ENCODE measurements at regions not wholly inside any gene's neighbourhood (a gene's known extent, or its start where the extent isn't known, plus 50 kb on each side); places are given as distances from the start of the nearest gene placed in this dataset.

GRCh38 chr18:42561521-42561920 lies 554.0 kb downstream of the RIT2 start:
- no peak for DNase-seq

- DNase-seq: no peak
Measured at GRCh38 chr18:42563995-42564394, 551.5 kb downstream of the RIT2 start.

DNA sequence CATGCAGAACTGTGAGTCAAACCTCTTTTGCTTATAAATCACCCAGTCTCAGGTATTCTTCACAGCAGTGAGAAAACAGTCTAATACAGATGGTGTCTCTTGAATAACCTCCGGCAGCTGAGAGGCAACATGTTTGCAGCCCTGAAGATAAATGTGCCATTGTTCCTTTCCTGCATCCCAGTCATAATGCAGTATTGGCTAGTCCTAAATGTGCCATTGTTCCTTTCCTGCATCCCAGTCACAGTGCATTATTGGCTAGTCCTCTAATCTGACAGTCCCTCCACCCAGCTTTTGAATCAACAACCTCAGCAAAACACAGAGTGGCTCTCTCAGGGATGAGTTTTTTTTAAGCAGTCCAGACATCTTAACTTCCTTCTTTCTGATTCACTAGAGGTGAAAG lies 550.7 kb downstream of the RIT2 start:
- DNase-seq: no peak

GRCh38 chr18:42568773-42569172 lies 546.7 kb downstream of the RIT2 start:
- DNase-seq: no peak

DNA sequence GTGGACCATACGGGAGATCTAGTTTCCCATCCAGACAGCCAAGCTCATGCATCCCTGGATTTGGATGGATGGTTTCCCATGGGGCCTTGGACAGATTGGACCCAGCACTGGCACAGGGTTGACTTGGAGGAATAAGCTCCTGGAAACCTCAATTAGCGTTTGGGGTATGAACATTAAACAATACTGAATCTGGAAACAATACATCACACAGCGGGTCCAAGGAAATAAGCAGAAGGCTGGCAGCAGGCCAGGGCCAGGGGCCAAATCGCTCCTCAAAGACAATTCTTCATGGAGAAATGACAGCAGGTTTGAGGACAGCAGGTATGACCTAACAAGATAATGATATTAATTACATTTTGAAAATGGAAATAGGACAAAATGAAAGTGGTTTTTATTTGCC lies 540.6 kb downstream of the RIT2 start:
- DNase-seq: no peak

- no peak for DNase-seq
Measured at GRCh38 chr18:42576124-42576523, 539.4 kb downstream of the RIT2 start.

DNA sequence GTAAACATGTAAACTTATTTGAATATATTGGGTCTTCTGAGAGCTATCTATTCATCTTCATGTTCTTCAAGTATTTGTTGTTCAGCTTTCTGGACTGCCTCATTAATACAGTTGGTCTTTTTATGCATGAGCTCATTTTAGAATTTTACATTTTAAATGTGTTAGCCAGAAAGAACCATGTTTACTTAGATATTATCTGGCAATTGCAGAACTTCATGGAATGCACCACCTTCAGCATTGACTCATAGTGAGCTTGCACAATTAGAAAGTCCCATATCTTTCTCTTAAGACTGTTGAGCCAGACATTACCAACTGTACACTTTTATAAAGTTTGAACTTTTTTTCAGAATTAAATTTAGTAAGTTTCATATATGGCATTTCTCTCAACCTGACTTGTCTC lies 536.7 kb downstream of the RIT2 start:
- no peak for DNase-seq

GRCh38 chr18:42582266-42582665 lies 533.2 kb downstream of the RIT2 start:
- DNase-seq: no peak

DNA sequence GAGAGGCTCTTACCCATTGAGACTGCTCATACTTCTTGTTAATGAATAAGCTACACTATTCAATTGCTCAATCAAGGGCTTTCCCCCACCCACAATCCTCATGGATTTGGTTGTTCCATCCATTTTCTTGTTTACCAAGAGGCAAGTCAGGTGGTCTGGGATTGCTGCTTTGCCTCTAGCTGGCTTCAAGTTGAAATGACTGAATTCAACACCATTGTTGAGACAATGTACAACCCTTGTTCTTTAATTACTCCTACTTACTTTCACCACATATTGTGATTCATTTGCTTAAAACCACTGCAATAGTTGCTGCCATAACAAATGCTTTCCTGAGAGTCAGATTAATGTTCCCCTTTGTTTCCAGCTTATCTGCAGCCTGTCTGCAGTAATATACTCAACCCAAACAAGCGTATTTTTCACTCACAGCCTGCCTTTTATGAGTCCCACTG lies 532.2 kb downstream of the RIT2 start:
- DNase-seq: no peak

- no peak for DNase-seq
Measured at GRCh38 chr18:42586601-42587000, 528.9 kb downstream of the RIT2 start.

DNA sequence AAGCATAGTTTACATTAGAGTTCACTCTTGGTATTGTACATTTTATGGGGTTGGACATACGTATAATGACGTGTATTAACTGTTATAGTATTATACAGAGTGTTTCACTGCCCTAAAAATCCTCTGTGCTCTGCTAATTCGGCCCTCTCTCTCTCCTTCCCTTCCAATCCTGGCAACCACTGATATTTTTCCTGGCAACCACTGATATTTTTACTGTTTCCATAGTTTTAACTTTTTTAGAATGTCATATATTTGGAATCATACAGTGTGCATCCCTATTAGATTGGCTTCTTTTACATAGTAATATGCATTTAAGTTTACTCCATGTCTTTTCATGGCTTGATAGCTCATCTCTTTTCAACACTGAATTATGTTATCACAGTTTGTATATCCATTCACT lies 526.7 kb downstream of the RIT2 start:
- no peak for DNase-seq

DNA sequence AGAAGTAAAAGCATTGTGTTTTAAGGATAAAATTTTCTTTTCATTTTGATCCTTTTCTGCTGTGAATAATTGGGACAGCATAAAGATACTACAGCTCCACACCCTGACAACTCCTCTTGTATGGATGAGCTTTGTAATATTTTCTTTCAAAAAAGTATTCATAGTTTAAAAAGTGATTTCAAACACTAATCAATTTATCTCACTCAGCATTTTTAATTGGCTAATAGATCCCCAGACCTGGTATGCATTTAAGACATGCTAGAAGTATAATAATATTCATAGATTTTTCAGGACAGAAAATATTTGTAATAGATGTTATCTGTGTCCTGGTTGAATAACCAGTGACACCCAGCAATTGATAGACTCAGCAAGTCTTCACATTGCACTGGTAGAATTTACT lies 510.7 kb downstream of the RIT2 start:
- no peak for DNase-seq

DNA sequence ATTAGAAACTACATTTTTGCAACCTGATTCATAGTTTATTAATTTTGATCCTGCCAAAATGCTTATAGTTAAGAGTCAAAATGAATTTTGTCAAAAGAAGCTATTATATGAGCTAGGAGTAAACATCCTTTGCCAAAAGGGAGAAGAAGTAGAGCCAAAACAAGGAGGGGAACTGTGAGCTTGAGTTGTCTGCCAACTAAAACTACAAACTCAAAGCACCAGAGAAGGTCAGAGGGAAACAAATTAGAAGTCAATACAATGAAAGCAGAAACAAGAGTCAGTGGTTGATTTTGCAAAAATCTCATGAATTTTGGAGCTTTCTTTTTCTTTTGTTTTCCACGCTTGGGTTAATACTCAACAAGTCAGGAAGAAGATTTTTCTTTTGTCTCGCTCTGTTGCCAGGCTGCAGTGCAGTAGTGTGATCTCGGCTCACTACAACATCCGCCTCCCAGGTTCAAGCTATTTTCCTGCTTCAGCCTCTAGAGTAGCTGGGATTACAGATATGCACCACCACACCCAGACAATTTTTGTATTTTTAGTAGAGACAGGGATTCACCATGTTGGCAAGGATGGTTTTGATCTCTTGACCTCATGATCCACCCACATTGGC lies 508.5 kb downstream of the RIT2 start:
- DNase-seq: no peak

DNA sequence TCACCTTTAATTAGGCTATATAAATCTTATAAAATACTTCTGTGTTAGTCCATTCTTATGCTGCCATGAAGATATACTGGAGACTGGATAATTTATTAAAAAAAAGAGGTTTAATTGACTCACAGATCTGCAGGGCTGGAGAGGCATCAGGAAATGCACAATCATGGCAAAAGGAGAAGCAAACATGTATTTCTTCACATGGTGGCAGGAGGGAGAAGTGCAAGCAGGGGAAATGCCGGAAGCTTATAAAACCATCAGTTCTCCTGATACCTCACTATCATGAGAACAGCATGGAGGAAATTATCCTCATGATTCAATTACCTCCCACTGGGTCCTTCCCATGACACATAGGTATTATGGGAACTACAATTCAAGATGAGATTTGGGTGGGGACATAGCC lies 504.4 kb downstream of the RIT2 start:
- DNase-seq: no peak

GRCh38 chr18:42614619-42615293 lies 500.7 kb downstream of the RIT2 start:
- no peak for DNase-seq

- no peak for DNase-seq
Measured at GRCh38 chr18:42617221-42617620, 498.3 kb downstream of the RIT2 start.

- no peak for DNase-seq
Measured at GRCh38 chr18:42619771-42620170, 495.7 kb downstream of the RIT2 start.

DNA sequence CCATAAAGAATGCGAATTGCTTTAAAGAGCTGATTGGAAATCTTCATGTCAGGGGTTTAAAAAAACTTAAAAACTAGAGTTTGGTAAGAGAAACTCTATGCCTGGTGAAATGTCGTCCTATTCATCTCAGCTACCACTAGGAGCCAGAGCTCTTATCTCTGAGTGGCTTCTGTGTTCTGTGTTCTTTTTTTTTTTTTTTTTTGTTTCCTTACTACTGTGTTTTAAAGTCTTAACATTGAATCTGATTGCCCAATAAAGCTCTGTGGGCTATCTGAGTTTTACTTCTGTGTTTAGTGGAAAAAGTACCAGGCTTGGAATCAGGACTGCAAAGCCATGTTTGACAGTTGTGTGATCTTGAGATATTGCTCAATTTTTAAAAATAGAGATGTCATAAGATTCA lies 494.8 kb downstream of the RIT2 start:
- DNase-seq: no peak

DNA sequence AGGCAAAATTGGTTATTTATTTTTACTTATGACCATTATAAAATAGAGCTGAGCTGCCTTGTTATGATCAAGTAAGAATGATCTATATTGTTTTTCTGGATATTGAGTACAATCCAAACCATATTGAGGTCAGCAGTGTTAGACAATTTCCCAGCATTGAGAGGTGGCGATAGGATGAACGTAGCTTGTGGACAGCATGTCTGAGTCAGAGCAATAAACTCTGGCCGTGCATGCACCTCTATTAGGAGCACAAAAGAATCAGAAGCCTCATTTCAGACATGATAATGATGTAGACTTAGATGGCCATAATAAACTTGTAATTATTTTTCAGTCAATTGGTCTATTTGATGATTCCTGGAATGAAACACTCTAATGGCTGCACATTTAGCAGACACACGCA lies 491.6 kb downstream of the RIT2 start:
- DNase-seq: no peak

- DNase-seq: no peak
Measured at GRCh38 chr18:42632801-42633200, 482.7 kb downstream of the RIT2 start.

DNA sequence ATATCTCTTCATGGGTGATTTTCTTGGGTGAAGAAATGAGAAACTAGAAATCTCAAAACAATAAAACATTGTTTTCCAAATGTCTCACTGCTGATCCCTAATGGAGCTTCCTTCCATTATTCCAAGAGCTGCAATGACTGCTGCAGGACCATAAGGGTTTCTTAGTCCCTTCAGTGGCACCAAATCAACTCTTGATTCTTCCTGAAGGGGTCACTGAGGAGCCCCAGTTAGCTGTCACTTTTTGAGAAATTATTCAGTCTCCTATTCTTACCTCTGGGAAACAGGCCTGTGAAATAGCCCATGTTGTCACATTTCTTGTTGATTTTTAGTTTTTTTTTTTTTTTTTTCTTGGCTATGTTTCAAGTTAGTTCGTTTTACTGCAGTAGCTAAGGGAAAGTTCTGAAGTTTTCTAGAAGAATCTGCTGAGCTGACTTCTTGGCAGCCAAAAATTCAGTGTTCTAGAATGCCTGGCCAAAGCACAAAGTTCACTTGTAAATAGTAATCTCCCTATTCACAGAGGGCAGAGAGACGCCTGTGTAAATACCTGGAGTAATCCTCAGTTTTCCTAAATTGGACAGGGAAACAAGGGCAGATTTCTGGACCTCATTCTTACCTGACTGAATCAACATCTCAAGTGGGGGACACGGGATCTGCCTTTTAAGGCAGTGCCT lies 480.0 kb downstream of the RIT2 start:
- DNase-seq: no peak

DNA sequence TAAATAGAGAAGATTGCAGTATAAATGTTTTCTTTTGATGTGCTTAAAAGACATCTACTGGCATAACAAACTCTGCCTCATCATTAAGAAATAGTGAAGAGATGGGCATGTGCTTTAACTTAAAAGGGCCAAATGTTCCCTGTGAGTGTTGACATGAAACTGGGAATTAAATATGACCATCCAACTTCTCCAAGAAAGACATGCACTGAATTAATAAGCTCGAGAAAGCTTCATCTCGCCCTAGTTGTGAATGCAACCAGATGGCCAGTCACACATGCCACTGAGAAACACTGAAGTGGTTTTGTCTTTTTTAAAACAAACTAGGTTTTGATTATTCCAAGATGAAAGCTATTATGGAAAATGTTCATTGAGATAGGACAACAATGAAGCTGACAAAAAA lies 479.2 kb downstream of the RIT2 start:
- no peak for DNase-seq

DNA sequence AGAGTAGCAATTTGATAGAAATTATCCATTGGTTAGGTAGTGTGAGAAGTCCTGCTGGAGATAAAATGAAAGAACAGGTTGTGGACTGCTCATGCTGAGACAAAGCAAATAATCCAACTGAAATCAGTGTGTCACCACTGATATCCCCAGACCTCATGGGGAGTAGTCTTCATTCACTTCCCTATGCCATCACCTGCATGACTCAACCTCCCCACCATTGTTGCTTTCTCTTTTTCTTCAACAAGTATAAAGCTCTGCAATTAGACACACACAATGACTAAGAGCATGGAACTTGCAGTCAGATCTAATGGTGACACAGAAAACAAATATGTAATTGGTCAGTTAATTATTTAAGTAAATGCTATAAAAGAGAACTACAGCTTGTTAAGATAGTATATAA lies 475.3 kb downstream of the RIT2 start:
- no peak for DNase-seq

- no peak for DNase-seq
Measured at GRCh38 chr18:42641996-42642395, 473.5 kb downstream of the RIT2 start.

DNA sequence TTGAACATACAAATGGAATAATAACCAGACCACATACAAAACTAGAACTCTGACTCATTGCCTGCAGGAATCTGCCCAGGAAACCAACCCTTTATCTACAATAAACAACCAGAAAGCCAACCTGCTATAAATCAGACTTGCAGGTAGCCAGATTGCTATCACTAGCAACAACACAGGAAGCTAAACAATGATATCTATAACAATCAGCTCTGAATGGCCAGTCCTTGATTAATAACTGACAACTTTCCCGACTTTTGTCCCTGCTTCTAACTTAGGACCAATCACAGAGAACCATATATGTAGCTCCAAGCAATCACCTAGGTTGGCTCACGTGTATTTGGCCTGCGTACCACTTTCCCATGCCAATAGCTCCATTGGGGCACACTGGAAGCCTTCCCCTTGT lies 470.8 kb downstream of the RIT2 start:
- no peak for DNase-seq
